HepG2 (cell line): ENCODE measurements at regions not wholly inside any gene's neighbourhood (a gene's known extent, or its start where the extent isn't known, plus 50 kb on each side); places are given as distances from the start of the nearest gene placed in this dataset.

ENCODE experiments used
- ATF1 ChIP-seq: IDR thresholded peaks from 2 replicates; pipeline ENCODE4 v1.6.1; 2016; ENCODE audit warnings: mild to moderate bottlenecking, control low read depth
- CENPT ChIP-seq: sonication (generic); formaldehyde crosslinking; IDR thresholded peaks from 2 replicates; pipeline ENCODE4 v1.8.0; 2022; ENCODE audit warnings: low read depth, mild to moderate bottlenecking, moderate library complexity, missing genetic modification reagents
- SKI ChIP-seq: fragments of 450-650 bp; IDR thresholded peaks from one replicate; pipeline ENCODE4 v1.6.1; 2018; ENCODE audit warnings: mild to moderate bottlenecking; ENCODE audit not compliant: partially characterized antibody
- SRF ChIP-seq: IDR thresholded peaks from 2 replicates; pipeline ENCODE4 v1.6.1; 2011; ENCODE audit warnings: mild to moderate bottlenecking, low read depth, low read length, moderate library complexity
- SYNCRIP ChIP-seq: fragments of 200-400 bp; formaldehyde crosslinking; IDR thresholded peaks from 2 replicates; pipeline ENCODE4 v1.6.1; 2018; ENCODE audit warnings: mild to moderate bottlenecking, low read depth, low read length; ENCODE audit not compliant: insufficient read depth
- YEATS4 ChIP-seq: sonication (generic); formaldehyde crosslinking; IDR thresholded peaks from 2 replicates; pipeline ENCODE4 v1.4.0; 2020; ENCODE audit warnings: missing genetic modification reagents, borderline replicate concordance
- ZBTB1 ChIP-seq: sonication (generic); formaldehyde crosslinking; IDR thresholded peaks from 2 replicates; pipeline ENCODE4 v1.4.0; 2020; ENCODE audit warnings: missing genetic modification reagents, borderline replicate concordance
- ZC3H4 ChIP-seq: sonication (generic); formaldehyde crosslinking; IDR thresholded peaks from 2 replicates; pipeline ENCODE4 v1.4.0; 2020; ENCODE audit warnings: missing genetic modification reagents, borderline replicate concordance
- ZMYM4 ChIP-seq: sonication (generic); formaldehyde crosslinking; IDR thresholded peaks from 2 replicates; pipeline ENCODE4 v1.8.1; 2023; ENCODE audit warnings: mild to moderate bottlenecking, missing genetic modification reagents
- ZNF317 ChIP-seq: sonication (generic); formaldehyde crosslinking; IDR thresholded peaks from 2 replicates; pipeline ENCODE4 v1.5.0; 2020; ENCODE audit warnings: mild to moderate bottlenecking, missing genetic modification reagents
- ZNF530 ChIP-seq: sonication (generic); formaldehyde crosslinking; IDR thresholded peaks from 2 replicates; pipeline ENCODE4 v1.5.0; 2020; ENCODE audit warnings: low read depth, mild to moderate bottlenecking, missing genetic modification reagents
- ZNF563 ChIP-seq: sonication (generic); formaldehyde crosslinking; IDR thresholded peaks from 2 replicates; pipeline ENCODE4 v1.8.0; 2022; ENCODE audit warnings: mild to moderate bottlenecking, moderate library complexity, missing genetic modification reagents
- TF ChIP-seq, protein P1 (sequence below): sonication (generic); formaldehyde crosslinking; IDR thresholded peaks from 2 replicates; pipeline ENCODE4 v1.4.0; 2020; ENCODE audit warnings: missing genetic modification reagents
- TF ChIP-seq, protein P2 (sequence below): sonication (generic); formaldehyde crosslinking; conservative IDR thresholded peaks from 2 replicates; pipeline ENCODE4 v1.4.0; 2020; ENCODE audit warnings: missing genetic modification reagents
- TF ChIP-seq, protein P3 (sequence below): sonication (generic); formaldehyde crosslinking; conservative IDR thresholded peaks from 2 replicates; pipeline ENCODE4 v1.4.0; 2020; ENCODE audit warnings: missing genetic modification reagents
- TF ChIP-seq, protein P4 (sequence below): IDR thresholded peaks from 2 replicates; pipeline ENCODE4 v1.6.1; 2016; ENCODE audit warnings: missing compliant biosample characterization, missing genetic modification reagents, borderline replicate concordance
- TF ChIP-seq, protein P5 (sequence below): sonication (generic); formaldehyde crosslinking; IDR thresholded peaks from 2 replicates; pipeline ENCODE4 v1.4.0; 2020; ENCODE audit warnings: mild to moderate bottlenecking, missing genetic modification reagents
- TF ChIP-seq, protein P6 (sequence below): sonication (generic); formaldehyde crosslinking; conservative IDR thresholded peaks from 2 replicates; pipeline ENCODE4 v1.8.0; 2022; ENCODE audit warnings: low read depth, missing genetic modification reagents
- TF ChIP-seq, protein P7 (sequence below): sonication (generic); formaldehyde crosslinking; IDR thresholded peaks from 2 replicates; pipeline ENCODE4 v1.5.0; 2020; ENCODE audit warnings: mild to moderate bottlenecking, missing genetic modification reagents, moderate library complexity

DNA sequence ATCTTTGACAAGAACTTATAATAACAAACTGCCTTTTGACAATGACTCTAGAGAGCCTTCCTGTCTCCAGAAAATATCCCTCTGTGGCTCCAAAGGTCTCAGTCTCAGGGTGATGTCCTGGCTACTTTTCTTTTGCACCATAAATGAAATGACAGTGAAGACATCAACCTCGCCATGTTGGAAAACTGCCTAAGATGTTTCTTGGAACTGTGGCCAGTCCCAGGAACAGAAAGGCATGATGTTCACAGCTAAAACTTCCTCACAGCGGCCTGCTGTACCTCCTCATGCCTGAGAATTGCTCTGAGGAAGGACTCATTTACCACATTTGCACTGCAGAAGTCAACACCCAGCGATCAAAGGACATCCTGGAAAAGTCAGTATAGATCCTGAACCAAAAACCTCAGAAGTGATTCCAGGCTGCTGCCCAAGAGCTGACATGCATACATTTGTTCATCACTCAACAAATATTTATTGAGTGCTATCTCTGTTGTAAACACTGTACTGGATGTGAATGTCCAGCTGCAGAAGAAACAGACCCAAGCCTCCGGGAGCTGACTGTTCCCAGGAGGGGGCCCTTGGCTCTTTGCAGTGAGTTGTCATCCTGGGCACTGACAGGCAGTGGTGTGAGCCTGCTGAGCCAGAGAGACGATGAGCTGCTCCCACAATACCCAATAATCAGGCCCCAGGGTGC lies 64.3 kb upstream of the ACSL3 start (continued):
- TF ChIP-seq, protein P1, sequence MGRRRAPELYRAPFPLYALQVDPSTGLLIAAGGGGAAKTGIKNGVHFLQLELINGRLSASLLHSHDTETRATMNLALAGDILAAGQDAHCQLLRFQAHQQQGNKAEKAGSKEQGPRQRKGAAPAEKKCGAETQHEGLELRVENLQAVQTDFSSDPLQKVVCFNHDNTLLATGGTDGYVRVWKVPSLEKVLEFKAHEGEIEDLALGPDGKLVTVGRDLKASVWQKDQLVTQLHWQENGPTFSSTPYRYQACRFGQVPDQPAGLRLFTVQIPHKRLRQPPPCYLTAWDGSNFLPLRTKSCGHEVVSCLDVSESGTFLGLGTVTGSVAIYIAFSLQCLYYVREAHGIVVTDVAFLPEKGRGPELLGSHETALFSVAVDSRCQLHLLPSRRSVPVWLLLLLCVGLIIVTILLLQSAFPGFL (CRISPR knock-in tag): no peak
- TF ChIP-seq ZNF563 (CRISPR knock-in tag) (peak; percentile 31; the same call in 1 of the 2 replicates), YEATS4 (CRISPR knock-in tag) (peak; percentile 68; the same call in 1 of the 2 replicates), ZMYM4 (CRISPR knock-in tag) (peak; percentile 92), ZBTB1 (CRISPR knock-in tag) (no peak), SYNCRIP (no peak), ATF1 (CRISPR knock-in tag) (peak; percentile 81), SRF (no peak), CENPT (CRISPR knock-in tag) (no peak), ZC3H4 (CRISPR knock-in tag) (no peak), SKI (peak; percentile 96), ZNF530 (CRISPR knock-in tag) (no peak), ZNF317 (peak; percentile 29; the same call in 1 of the 2 replicates)
- TF ChIP-seq, protein P2, sequence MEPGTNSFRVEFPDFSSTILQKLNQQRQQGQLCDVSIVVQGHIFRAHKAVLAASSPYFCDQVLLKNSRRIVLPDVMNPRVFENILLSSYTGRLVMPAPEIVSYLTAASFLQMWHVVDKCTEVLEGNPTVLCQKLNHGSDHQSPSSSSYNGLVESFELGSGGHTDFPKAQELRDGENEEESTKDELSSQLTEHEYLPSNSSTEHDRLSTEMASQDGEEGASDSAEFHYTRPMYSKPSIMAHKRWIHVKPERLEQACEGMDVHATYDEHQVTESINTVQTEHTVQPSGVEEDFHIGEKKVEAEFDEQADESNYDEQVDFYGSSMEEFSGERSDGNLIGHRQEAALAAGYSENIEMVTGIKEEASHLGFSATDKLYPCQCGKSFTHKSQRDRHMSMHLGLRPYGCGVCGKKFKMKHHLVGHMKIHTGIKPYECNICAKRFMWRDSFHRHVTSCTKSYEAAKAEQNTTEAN (CRISPR knock-in tag): peak; percentile 87
- TF ChIP-seq, protein P3, sequence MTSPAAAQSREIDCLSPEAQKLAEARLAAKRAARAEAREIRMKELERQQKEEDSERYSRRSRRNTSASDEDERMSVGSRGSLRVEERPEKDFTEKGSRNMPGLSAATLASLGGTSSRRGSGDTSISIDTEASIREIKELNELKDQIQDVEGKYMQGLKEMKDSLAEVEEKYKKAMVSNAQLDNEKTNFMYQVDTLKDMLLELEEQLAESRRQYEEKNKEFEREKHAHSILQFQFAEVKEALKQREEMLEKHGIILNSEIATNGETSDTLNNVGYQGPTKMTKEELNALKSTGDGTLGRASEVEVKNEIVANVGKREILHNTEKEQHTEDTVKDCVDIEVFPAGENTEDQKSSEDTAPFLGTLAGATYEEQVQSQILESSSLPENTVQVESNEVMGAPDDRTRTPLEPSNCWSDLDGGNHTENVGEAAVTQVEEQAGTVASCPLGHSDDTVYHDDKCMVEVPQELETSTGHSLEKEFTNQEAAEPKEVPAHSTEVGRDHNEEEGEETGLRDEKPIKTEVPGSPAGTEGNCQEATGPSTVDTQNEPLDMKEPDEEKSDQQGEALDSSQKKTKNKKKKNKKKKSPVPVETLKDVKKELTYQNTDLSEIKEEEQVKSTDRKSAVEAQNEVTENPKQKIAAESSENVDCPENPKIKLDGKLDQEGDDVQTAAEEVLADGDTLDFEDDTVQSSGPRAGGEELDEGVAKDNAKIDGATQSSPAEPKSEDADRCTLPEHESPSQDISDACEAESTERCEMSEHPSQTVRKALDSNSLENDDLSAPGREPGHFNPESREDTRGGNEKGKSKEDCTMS: no peak
- TF ChIP-seq, protein P4, sequence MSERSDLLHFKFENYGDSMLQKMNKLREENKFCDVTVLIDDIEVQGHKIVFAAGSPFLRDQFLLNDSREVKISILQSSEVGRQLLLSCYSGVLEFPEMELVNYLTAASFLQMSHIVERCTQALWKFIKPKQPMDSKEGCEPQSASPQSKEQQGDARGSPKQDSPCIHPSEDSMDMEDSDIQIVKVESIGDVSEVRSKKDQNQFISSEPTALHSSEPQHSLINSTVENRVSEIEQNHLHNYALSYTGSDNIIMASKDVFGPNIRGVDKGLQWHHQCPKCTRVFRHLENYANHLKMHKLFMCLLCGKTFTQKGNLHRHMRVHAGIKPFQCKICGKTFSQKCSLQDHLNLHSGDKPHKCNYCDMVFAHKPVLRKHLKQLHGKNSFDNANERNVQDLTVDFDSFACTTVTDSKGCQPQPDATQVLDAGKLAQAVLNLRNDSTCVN (CRISPR knock-in tag): peak; percentile 68; the same call in 1 of the 2 replicates
- TF ChIP-seq, protein P5, sequence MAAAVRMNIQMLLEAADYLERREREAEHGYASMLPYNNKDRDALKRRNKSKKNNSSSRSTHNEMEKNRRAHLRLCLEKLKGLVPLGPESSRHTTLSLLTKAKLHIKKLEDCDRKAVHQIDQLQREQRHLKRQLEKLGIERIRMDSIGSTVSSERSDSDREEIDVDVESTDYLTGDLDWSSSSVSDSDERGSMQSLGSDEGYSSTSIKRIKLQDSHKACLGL (CRISPR knock-in tag): no peak
- TF ChIP-seq, protein P6, sequence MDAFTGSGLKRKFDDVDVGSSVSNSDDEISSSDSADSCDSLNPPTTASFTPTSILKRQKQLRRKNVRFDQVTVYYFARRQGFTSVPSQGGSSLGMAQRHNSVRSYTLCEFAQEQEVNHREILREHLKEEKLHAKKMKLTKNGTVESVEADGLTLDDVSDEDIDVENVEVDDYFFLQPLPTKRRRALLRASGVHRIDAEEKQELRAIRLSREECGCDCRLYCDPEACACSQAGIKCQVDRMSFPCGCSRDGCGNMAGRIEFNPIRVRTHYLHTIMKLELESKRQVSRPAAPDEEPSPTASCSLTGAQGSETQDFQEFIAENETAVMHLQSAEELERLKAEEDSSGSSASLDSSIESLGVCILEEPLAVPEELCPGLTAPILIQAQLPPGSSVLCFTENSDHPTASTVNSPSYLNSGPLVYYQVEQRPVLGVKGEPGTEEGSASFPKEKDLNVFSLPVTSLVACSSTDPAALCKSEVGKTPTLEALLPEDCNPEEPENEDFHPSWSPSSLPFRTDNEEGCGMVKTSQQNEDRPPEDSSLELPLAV (CRISPR knock-in tag): no peak
- TF ChIP-seq, protein P7, sequence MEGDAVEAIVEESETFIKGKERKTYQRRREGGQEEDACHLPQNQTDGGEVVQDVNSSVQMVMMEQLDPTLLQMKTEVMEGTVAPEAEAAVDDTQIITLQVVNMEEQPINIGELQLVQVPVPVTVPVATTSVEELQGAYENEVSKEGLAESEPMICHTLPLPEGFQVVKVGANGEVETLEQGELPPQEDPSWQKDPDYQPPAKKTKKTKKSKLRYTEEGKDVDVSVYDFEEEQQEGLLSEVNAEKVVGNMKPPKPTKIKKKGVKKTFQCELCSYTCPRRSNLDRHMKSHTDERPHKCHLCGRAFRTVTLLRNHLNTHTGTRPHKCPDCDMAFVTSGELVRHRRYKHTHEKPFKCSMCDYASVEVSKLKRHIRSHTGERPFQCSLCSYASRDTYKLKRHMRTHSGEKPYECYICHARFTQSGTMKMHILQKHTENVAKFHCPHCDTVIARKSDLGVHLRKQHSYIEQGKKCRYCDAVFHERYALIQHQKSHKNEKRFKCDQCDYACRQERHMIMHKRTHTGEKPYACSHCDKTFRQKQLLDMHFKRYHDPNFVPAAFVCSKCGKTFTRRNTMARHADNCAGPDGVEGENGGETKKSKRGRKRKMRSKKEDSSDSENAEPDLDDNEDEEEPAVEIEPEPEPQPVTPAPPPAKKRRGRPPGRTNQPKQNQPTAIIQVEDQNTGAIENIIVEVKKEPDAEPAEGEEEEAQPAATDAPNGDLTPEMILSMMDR (CRISPR knock-in tag): peak; percentile 61
